PC-9 (cell line): ENCODE measurements at regions not wholly inside any gene's neighbourhood (a gene's known extent, or its start where the extent isn't known, plus 50 kb on each side); places are given as distances from the start of the nearest gene placed in this dataset.

Experiments used
- BruUV-seq: library from RNA; stranded (reverse); fragments of 400-500 nt; replicated peaks from 2 replicates; lab custom pipeline; 2021; lab: Mats Ljungman, UMichigan
- CTCF ChIA-PET: fragments of 300-600 bp; sonication (Branson Sonifier 250); formaldehyde crosslinking; loops from one replicate; lab custom pipeline; 2022; ENCODE audit warnings: antibody characterized with exemption; lab: Charles Lee
- POLR2A ChIA-PET: fragments of 300-600 bp; sonication (Branson Sonifier 250); formaldehyde crosslinking; loops from one replicate; lab custom pipeline; 2022; ENCODE audit warnings: antibody characterized with exemption; ENCODE audit not compliant: unreplicated experiment; lab: Charles Lee
- DNase-seq, 2 experiments: peaks; one replicate each; pipeline versions ENCODE4 v3.0.0 to v3.0.0-alpha.2; 2015 to 2022; ENCODE audit warnings: mixed read lengths in 1 of 2
- H2AFZ ChIP-seq: fragments of 200-600 bp; sonication (generic); 2 replicates; pipeline ENCODE4 v1.8.1; 2017; ENCODE audit warnings: antibody characterized with exemption
- H3F3A ChIP-seq: fragments of 200-600 bp; sonication (generic); 2 replicates; pipeline ENCODE4 v1.8.1; 2017; ENCODE audit warnings: antibody characterized with exemption, mild to moderate bottlenecking, low read depth; ENCODE audit not compliant: insufficient read depth
- H3K27ac ChIP-seq: fragments of 200-600 bp; sonication (generic); 2 replicates; pipeline ENCODE4 v1.6.1; 2016; ENCODE audit warnings: mixed run types
- H3K27me3 ChIP-seq: fragments of 200-600 bp; sonication (generic); 2 replicates; pipeline ENCODE4 v1.6.1; 2016; ENCODE audit warnings: low read depth, mixed run types; ENCODE audit not compliant: insufficient read depth
- H3K36me3 ChIP-seq: fragments of 200-600 bp; sonication (generic); 2 replicates; pipeline ENCODE4 v1.6.1; 2016; ENCODE audit warnings: low read depth, mixed run types
- H3K4me1 ChIP-seq: fragments of 200-600 bp; sonication (generic); replicated peaks from 2 replicates; pipeline ENCODE4 v1.6.1; 2016; ENCODE audit warnings: mixed run types; ENCODE audit not compliant: insufficient read depth
- H3K4me2 ChIP-seq: fragments of 200-600 bp; sonication (generic); 2 replicates; pipeline ENCODE4 v1.6.1; 2017; ENCODE audit warnings: mixed run types
- H3K4me3 ChIP-seq: fragments of 200-600 bp; sonication (generic); 2 replicates; pipeline ENCODE4 v1.6.1; 2016; ENCODE audit warnings: mixed run types
- H3K79me2 ChIP-seq: fragments of 200-600 bp; sonication (generic); 2 replicates; pipeline ENCODE4 v1.6.1; 2017; ENCODE audit warnings: low read depth, mixed run types
- H3K9me2 ChIP-seq: fragments of 200-600 bp; sonication (generic); 2 replicates; pipeline ENCODE4 v1.8.1; 2017; ENCODE audit warnings: mild to moderate bottlenecking; ENCODE audit not compliant: insufficient read depth
- H3K9me3 ChIP-seq: fragments of 200-600 bp; sonication (generic); 2 replicates; pipeline ENCODE4 v1.8.1; 2016; ENCODE audit warnings: low read depth; ENCODE audit not compliant: insufficient read depth
- H4K20me1 ChIP-seq: fragments of 200-600 bp; sonication (generic); 2 replicates; pipeline ENCODE4 v1.8.1; 2017; ENCODE audit not compliant: insufficient read depth
- EZH2 ChIP-seq: fragments of 200-600 bp; sonication (generic); IDR thresholded peaks from 2 replicates; pipeline ENCODE4 v1.8.0; 2017; ENCODE audit warnings: antibody characterized with exemption, low read depth
- intact Hi-C: fragments of 100-400 bp; cut with micrococcal nuclease; formaldehyde crosslinking; loops from one replicate; pipeline ENCODE4 v1.10.0; 2022; ENCODE audit not compliant: unreplicated experiment
- TF ChIP-seq, protein P1 (sequence below): fragments of 200-600 bp; sonication (generic); conservative IDR thresholded peaks from 2 replicates; pipeline ENCODE4 v1.6.1; 2017; ENCODE audit warnings: mixed run types, antibody characterized with exemption, mild to moderate bottlenecking, moderate library complexity

DNA sequence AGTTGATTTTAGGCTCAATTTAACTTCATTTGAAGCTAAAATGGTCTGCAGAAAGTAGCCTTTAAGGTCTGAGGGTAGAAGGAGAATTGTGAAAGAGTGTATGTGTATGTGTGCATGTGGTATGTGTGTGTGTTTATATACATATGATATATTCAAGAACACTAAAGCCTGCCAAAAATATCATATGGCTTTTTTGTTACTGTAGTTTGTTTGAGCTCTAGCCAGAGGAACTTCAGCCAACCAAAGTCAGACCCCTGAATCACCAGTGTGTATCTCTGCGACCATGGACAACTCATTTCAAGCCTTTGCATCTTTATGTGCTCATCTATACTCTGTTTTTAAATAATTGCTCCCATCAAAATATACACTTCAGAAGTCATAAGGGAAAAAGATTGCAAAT is 58.4 kb upstream of the HDAC9 start:
- H3F3A ChIP-seq, result no peaks in the 10 kb centered on the region
- H3K36me3 ChIP-seq, result no peaks in the 10 kb centered on the region
- POLR2A ChIA-PET, result no interaction called here
- H3K27ac ChIP-seq, result no peak overlapping the region
- H3K4me3 ChIP-seq, result no peak overlapping the region
- CTCF ChIA-PET, result no interaction called here
- H2AFZ ChIP-seq, result no peak overlapping the region; the same call in 1 of the 2 replicates
- no peaks in the 10 kb centered on the region for H3K9me3 ChIP-seq
- BruUV-seq, result no TSS peak
- H3K79me2 ChIP-seq, result no peaks in the 10 kb centered on the region
- intact Hi-C loops, result loop anchor here (5.0 kb wide), 1 partner anchor 45 kb away; no protein-coding TSS in a partner anchor
- H3K4me1 ChIP-seq, result no peaks in the 10 kb centered on the region
- no peak for TF ChIP-seq EZH2
- TF ChIP-seq, protein P1, sequence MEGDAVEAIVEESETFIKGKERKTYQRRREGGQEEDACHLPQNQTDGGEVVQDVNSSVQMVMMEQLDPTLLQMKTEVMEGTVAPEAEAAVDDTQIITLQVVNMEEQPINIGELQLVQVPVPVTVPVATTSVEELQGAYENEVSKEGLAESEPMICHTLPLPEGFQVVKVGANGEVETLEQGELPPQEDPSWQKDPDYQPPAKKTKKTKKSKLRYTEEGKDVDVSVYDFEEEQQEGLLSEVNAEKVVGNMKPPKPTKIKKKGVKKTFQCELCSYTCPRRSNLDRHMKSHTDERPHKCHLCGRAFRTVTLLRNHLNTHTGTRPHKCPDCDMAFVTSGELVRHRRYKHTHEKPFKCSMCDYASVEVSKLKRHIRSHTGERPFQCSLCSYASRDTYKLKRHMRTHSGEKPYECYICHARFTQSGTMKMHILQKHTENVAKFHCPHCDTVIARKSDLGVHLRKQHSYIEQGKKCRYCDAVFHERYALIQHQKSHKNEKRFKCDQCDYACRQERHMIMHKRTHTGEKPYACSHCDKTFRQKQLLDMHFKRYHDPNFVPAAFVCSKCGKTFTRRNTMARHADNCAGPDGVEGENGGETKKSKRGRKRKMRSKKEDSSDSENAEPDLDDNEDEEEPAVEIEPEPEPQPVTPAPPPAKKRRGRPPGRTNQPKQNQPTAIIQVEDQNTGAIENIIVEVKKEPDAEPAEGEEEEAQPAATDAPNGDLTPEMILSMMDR, result no peak
- H3K9me2 ChIP-seq, result no peaks in the 10 kb centered on the region
- no peak overlapping the region for H3K4me2 ChIP-seq
- no peaks in the 10 kb centered on the region for H3K27me3 ChIP-seq
- DNase-seq, result no peak
- H4K20me1 ChIP-seq, result no peaks in the 10 kb centered on the region

DNA sequence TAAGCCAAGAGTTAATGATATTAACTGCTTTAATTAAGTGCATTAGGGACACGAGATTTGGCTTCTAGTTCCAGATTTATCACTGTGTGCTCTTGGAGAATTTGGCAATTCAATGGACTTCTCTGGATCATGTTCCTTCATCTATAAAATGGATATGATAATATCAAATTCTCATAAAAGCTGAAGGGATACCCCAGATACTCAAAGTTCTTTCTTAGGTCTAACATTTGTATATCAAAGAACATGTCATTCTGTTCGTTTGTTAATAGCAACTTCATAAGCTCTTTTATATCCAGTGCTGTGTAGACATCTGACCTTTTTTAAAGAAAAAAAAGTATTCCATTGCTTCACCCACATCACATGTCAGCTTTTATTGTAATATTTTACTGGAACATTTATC is 54.6 kb upstream of the HDAC9 start:
- no peak for DNase-seq
- Histone ChIP-seq H2AFZ (no peak overlapping the region), H3K27me3 (no peaks in the 10 kb centered on the region), H3K9me2 (no peaks in the 10 kb centered on the region), H3F3A (no peaks in the 10 kb centered on the region), H4K20me1 (no peaks in the 10 kb centered on the region), H3K9me3 (no peaks in the 10 kb centered on the region), H3K36me3 (no peaks in the 10 kb centered on the region), H3K4me1 (no peaks in the 10 kb centered on the region), H3K4me2 (no peak overlapping the region), H3K4me3 (no peak overlapping the region), H3K79me2 (no peaks in the 10 kb centered on the region), H3K27ac (no peak overlapping the region)
- BruUV-seq, result no TSS peak
- intact Hi-C loops, result no loop called here
- TF ChIP-seq EZH2, result no peak
- TF ChIP-seq, protein P1, result no peak
- CTCF ChIA-PET, result no interaction called here
- POLR2A ChIA-PET, result no interaction called here

DNA sequence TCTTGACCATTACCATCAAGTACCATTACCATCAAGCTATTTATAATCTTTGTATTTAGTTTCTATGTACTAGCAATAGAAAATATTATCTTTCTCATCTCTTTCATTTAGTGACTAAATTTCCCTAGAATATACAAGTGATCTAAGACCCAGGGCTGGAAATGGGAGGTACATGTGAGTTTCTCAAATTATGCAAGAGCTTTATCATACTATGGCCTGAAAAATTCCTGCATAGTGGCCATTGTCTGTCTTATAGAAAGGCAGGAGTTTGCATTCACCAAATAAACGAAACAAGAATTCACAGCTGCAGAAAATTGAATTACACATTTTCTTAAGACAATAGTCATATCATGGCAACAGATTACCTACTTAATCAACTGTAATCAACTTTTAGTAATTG is 50.7 kb upstream of the HDAC9 start:
- no TSS peak for BruUV-seq
- no peak for TF ChIP-seq EZH2
- TF ChIP-seq, protein P1, result no peak
- intact Hi-C loops, result no loop called here

More for the DNA sequence above, 50.7 kb upstream of the HDAC9 start:
- H3K4me2 ChIP-seq, result no peak overlapping the region
- no peaks in the 10 kb centered on the region for H3K36me3 ChIP-seq
- no peak overlapping the region for H3K27ac ChIP-seq
- no peaks in the 10 kb centered on the region for H4K20me1 ChIP-seq
- ChIA-PET CTCF (no interaction called here), POLR2A (no interaction called here)
- H2AFZ ChIP-seq, result no peak overlapping the region
- H3K9me2 ChIP-seq, result 0 out of 2 replicates have a peak, but pooled peaks cover 3% of the 10 kb centered on the region
- no peaks in the 10 kb centered on the region for H3K4me1 ChIP-seq
- no peaks in the 10 kb centered on the region for H3F3A ChIP-seq
- no peak overlapping the region for H3K4me3 ChIP-seq
- H3K27me3 ChIP-seq, result no peaks in the 10 kb centered on the region
- no peak for DNase-seq
- H3K9me3 ChIP-seq, result no peaks in the 10 kb centered on the region
- no peaks in the 10 kb centered on the region for H3K79me2 ChIP-seq
